Naive thymus-derived CD4-positive, alpha-beta T cell (primary cell): ENCODE measurements at regions not wholly inside any gene's neighbourhood (a gene's known extent, or its start where the extent isn't known, plus 50 kb on each side); places are given as distances from the start of the nearest gene placed in this dataset.
"Not testable (repeated sequence)": the region's sequence is repeated elsewhere in the genome, so short reads cannot be mapped to it uniquely, and the experiment has no call there.

ENCODE experiments used
- ATAC-seq: fragments of 150-1000 bp; cut with Tn5 transposase; 2 replicates; pipeline ENCODE4 v1.10.0; 2021; ENCODE audit warnings: mild to moderate bottlenecking, moderate library complexity
- CTCF ChIA-PET: fragments of 350-600 bp; sonication (Branson Sonifier 250); formaldehyde crosslinking; loops from one replicate; lab custom pipeline; 2021; ENCODE audit warnings: antibody characterized with exemption; lab: Charles Lee
- POLR2A ChIA-PET: fragments of 350-600 bp; sonication (Branson Sonifier 250); formaldehyde crosslinking; loops from one replicate; lab custom pipeline; 2021; ENCODE audit warnings: antibody characterized with exemption, inconsistent platforms; lab: Charles Lee
- DNase-seq, 9 donors: peaks; one replicate each; pipeline versions ENCODE4 v3.0.0 to v3.0.0-alpha.2; 2020 to 2022; ENCODE audit warnings: mixed read lengths in 1 of 9
- H3K27ac ChIP-seq: one replicate; pipeline ENCODE4 v1.7.0; 2013; ENCODE audit warnings: mild to moderate bottlenecking, low read depth, low read length, moderate library complexity
- H3K27me3 ChIP-seq, 2 donors: one replicate each; pipeline ENCODE4 v1.7.0; 2013; ENCODE audit warnings: low read length in 2 of 2, mild to moderate bottlenecking in 2 of 2, moderate library complexity in 2 of 2; ENCODE audit not compliant: control insufficient read depth in 2 of 2, insufficient read depth in 2 of 2
- H3K36me3 ChIP-seq, 3 experiments: 1 replicate in 2 of 3; 2 replicates in 1 of 3; pipeline ENCODE4 v1.7.0; 2013; ENCODE audit warnings: low read length in 3 of 3, mild to moderate bottlenecking in 3 of 3, moderate library complexity in 1 of 3; ENCODE audit not compliant: insufficient read depth in 3 of 3, control insufficient read depth in 2 of 3
- H3K4me1 ChIP-seq, 2 donors: one replicate each; pipeline ENCODE4 v1.7.0; 2013; ENCODE audit warnings: low read length in 2 of 2, mild to moderate bottlenecking in 2 of 2, moderate library complexity in 1 of 2; ENCODE audit not compliant: control insufficient read depth in 2 of 2, insufficient read depth in 2 of 2
- H3K4me3 ChIP-seq: 2 replicates; pipeline ENCODE4 v1.7.0; 2013; ENCODE audit warnings: mild to moderate bottlenecking, low read length
- H3K9me3 ChIP-seq, 3 experiments: 1 replicate in 2 of 3; 2 replicates in 1 of 3; pipeline ENCODE4 v1.7.0; 2013; ENCODE audit warnings: low read length in 3 of 3; ENCODE audit not compliant: control insufficient read depth in 2 of 3
- H3K27ac Mint-ChIP-seq, 9 donors: one replicate each; pipeline ENCODE4 v1.8.0; 2020 to 2022; ENCODE audit warnings: mixed read lengths in 9 of 9, mild to moderate bottlenecking in 8 of 9, moderate library complexity in 5 of 9, inconsistent platforms in 2 of 9
- H3K27me3 Mint-ChIP-seq, 5 donors: one replicate each; pipeline ENCODE4 v1.8.0; 2021 to 2022; ENCODE audit warnings: mixed read lengths in 5 of 5, mild to moderate bottlenecking in 1 of 5
- H3K36me3 Mint-ChIP-seq, 5 donors: one replicate each; pipeline ENCODE4 v1.8.0; 2020 to 2022; ENCODE audit warnings: mixed read lengths in 5 of 5, mild to moderate bottlenecking in 3 of 5, inconsistent platforms in 1 of 5
- H3K4me1 Mint-ChIP-seq, 7 donors: one replicate each; pipeline ENCODE4 v1.8.0; 2020 to 2022; ENCODE audit warnings: mixed read lengths in 7 of 7, mild to moderate bottlenecking in 3 of 7, inconsistent platforms in 1 of 7
- H3K4me3 Mint-ChIP-seq, 10 donors: one replicate each; pipeline ENCODE4 v1.8.0; 2020 to 2022; ENCODE audit warnings: mild to moderate bottlenecking in 10 of 10, mixed read lengths in 10 of 10, moderate library complexity in 6 of 10, inconsistent platforms in 2 of 10
- H3K9me3 Mint-ChIP-seq, 11 donors: one replicate each; pipeline ENCODE4 v1.8.0; 2020 to 2022; ENCODE audit warnings: mixed read lengths in 11 of 11, mild to moderate bottlenecking in 4 of 11, inconsistent platforms in 1 of 11, moderate library complexity in 1 of 11
- intact Hi-C, 2 donors: fragments of 100-400 bp; cut with micrococcal nuclease; formaldehyde crosslinking; loops; one replicate each; pipeline ENCODE4 v1.15.1; 2023

DNA sequence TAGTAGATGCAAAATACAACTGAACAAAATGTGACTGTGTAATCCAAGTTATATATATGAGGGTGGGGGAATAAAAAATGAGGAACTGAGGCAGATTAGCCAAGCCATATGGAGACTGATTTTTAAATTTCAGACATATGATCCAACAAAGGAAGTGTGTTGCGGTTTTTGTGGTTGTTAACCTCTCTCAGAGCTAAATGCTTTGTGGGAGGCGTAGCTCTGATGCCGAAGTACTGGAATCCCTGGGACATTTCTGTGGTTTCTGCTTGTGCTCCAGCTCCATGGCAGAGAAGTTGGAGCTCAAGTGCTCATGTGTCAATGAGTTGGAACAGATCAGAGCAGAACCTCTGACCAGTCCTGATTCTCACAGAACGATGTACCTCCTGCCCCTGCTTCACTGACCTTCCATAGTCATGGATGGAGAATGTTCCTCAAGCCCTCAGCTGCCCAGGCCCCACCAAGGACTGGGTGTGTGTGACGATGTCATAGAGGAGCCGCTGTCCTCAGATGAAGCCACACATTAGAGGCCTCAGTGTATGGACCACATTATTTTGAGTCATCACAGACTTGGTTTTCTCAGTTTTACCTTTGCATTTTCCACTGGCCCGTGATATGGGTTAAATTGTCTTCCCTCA is 107.6 kb downstream of the SOX1 start:
- Mint-ChIP-seq H3K4me1 (peaks cover 0 to 3% (median 0%) of the 10 kb centered on the region in 7 donors), H3K27me3 (peaks cover 0 to 43% (median 14%) of the 10 kb centered on the region in 5 donors), H3K36me3 (peaks cover 0 to 7% (median 0%) of the 10 kb centered on the region in 5 donors), H3K4me3 (no peak overlapping the region), H3K9me3 (peaks cover 0 to 18% (median 5%) of the 10 kb centered on the region in 11 donors), H3K27ac (no peak overlapping the region)
- intact Hi-C loops, result no loop called here
- H3K4me1 ChIP-seq, result no peaks in the 10 kb centered on the region
- no peaks in the 10 kb centered on the region for H3K27me3 ChIP-seq
- H3K36me3 ChIP-seq, result no peaks in the 10 kb centered on the region
- no peaks in the 10 kb centered on the region for H3K9me3 ChIP-seq
- no peak for DNase-seq
- POLR2A ChIA-PET, result no interaction called here
- CTCF ChIA-PET, result no interaction called here
- H3K4me3 ChIP-seq, result no peak overlapping the region
- ATAC-seq, result no peak
- no peak overlapping the region for H3K27ac ChIP-seq

GRCh38 chr13:112175162-112176075 is 108.5 kb downstream of the SOX1 start:
- intact Hi-C loops, result no loop called here
- H3K4me3 ChIP-seq, result no peak overlapping the region
- Mint-ChIP-seq H3K27me3 (peaks cover 0 to 49% (median 14%) of the 10 kb centered on the region in 5 donors), H3K9me3 (peaks cover 0 to 18% (median 5%) of the 10 kb centered on the region in 11 donors), H3K27ac (no peak overlapping the region), H3K4me1 (peaks cover 0 to 3% (median 0%) of the 10 kb centered on the region in 7 donors), H3K36me3 (peaks cover 0 to 7% (median 0%) of the 10 kb centered on the region in 5 donors), H3K4me3 (no peak overlapping the region)
- DNase-seq (no peak), ATAC-seq (no peak)
- no peak overlapping the region for H3K27ac ChIP-seq
- CTCF ChIA-PET, result no interaction called here
- H3K9me3 ChIP-seq, result no peaks in the 10 kb centered on the region
- no peaks in the 10 kb centered on the region for H3K4me1 ChIP-seq
- POLR2A ChIA-PET, result no interaction called here
- no peaks in the 10 kb centered on the region for H3K27me3 ChIP-seq
- no peaks in the 10 kb centered on the region for H3K36me3 ChIP-seq

DNA sequence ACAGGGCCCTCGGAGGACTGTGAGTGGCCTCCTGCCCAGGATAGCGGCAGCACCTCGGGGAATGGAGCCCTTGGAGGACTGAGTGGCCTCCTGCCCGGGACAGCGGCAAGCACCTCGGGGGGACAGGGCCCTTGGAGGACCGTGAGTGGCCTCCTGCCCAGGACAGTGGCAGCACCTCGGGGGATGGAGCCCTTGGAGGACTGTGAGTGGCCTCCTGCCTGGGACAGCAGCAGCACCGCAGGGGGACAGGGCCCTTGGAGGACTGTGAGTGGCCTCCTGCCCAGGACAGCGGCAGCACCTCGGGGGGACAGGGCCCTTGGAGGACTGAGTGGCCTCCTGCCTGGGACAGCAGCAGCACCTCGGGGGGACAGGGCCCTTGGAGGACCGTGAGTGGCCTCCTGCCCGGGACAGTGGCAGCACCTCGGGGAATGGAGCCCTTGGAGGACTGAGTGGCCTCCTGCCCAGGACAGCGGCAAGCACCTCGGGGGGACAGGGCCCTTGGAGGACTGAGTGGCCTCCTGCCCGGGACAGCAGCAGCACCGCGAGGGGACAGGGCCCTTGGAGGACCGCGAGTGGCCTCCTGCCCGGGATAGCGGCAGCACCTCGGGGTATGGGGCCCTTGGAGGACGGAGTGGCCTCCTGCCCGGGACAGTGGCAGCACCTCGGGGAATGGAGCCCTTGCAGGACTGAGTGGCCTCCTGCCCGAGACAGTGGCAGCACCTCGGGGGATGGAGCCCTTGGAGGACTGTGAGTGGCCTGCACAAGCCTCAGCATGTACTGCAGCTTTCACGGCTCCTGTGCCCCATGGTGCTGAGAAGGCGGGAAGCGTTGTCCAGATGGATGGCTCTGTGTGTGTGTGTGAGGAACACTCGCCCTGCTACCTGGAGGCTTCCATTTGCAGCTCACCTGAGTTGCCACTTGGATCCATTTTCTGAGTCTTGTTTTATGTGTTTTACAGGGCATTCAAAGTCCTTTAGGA is 109.5 kb downstream of the SOX1 start:
- H3K27ac ChIP-seq, H3K36me3 ChIP-seq, H3K4me3 Mint-ChIP-seq, H3K4me1 Mint-ChIP-seq, H3K36me3 Mint-ChIP-seq, H3K27ac Mint-ChIP-seq, CTCF ChIA-PET, intact Hi-C loops, DNase-seq, H3K9me3 ChIP-seq, H3K4me1 ChIP-seq, H3K4me3 ChIP-seq, ATAC-seq, H3K27me3 ChIP-seq, POLR2A ChIA-PET: not testable (repeated sequence)
- Mint-ChIP-seq H3K27me3 (peaks cover 0 to 50% (median 14%) of the 10 kb centered on the region in 5 donors), H3K9me3 (peaks cover 0 to 18% (median 5%) of the 10 kb centered on the region in 11 donors)

DNA sequence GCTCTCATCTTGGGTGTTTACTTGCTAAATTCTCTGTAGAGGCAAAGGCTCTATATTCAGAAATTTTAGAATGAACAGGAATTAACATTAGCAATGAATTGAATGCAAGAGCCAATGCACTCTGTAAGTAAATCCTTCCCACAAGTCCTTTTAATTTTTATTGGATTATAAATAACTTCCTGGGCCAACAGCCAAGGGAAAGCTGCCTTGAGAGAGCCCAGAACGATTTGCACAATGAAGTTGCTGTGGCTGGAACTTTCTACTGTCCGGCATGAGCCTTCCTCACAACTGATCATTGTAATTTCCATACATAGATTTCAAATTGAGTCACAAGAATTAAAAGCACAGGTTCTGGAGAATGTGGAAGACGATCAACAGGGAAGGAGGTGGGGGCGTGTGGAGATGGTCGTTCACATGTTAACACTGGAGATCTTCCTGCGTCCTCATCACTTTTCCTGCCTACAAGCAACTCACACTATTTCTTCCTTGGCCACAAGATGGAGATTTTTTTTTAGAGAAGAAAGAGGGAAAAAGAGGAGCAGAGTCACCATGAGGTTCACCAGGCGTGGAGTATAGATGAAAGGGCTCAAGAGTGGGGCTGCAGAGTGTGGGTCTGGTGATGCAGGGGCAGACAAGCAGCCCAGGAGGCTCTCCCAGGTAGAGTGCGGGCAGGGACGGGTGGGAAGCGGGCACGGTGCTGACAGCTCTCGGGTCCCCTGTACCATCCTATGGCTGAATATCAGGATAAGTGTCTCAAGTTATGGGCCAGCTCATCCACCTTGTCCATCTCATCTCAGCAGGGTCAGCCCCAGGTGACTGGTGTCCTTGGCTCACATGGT is 110.7 kb downstream of the SOX1 start:
- no peak for DNase-seq
- POLR2A ChIA-PET, result no interaction called here

DNA sequence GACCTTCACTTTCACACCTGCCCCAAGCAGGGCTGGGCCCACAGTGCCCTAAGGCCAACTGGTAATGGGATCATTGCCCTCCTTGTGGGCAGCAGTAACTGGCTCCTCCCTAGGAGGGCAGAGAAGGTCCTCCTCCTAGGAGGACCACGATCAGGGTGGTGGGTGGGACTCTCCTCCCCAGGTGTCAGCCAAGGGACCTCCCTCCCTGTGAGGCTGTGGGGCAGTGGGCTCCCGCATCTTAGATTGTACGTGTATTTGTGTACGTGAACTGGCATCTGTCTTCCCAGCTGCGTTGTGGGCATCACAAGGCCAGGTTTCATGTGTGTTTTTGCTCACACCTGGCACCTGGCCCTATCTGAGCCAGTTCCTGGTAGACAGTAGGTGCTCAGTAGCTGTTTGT is 111.8 kb downstream of the SOX1 start:
- no peak for ATAC-seq
- Mint-ChIP-seq H3K27ac (no peak overlapping the region), H3K36me3 (peaks cover 0 to 3% (median 0%) of the 10 kb centered on the region in 5 donors), H3K9me3 (peaks cover 0 to 10% (median 4%) of the 10 kb centered on the region in 11 donors), H3K4me1 (peaks cover 0 to 3% (median 0%) of the 10 kb centered on the region in 7 donors), H3K4me3 (no peak overlapping the region), H3K27me3 (peaks cover 0 to 34% (median 7%) of the 10 kb centered on the region in 5 donors)
- Histone ChIP-seq H3K4me1 (no peaks in the 10 kb centered on the region), H3K4me3 (no peak overlapping the region), H3K9me3 (no peaks in the 10 kb centered on the region), H3K36me3 (no peaks in the 10 kb centered on the region), H3K27me3 (no peaks in the 10 kb centered on the region), H3K27ac (no peak overlapping the region)
- DNase-seq, result no peak
- intact Hi-C loops, result no loop called here
- POLR2A ChIA-PET, result no interaction called here
- CTCF ChIA-PET, result no interaction called here

More for the DNA sequence above, 110.7 kb downstream of the SOX1 start:
- no peaks in the 10 kb centered on the region for H3K9me3 ChIP-seq
- peaks cover 0 to 18% (median 5%) of the 10 kb centered on the region in 11 donors for H3K9me3 Mint-ChIP-seq
- H3K4me1 ChIP-seq, result no peaks in the 10 kb centered on the region
- intact Hi-C loops, result no loop called here
- H3K27me3 Mint-ChIP-seq, result peaks cover 0 to 37% (median 7%) of the 10 kb centered on the region in 5 donors
- H3K4me3 Mint-ChIP-seq, result no peak overlapping the region
- H3K36me3 ChIP-seq, result no peaks in the 10 kb centered on the region
- peaks cover 0 to 3% (median 0%) of the 10 kb centered on the region in 7 donors for H3K4me1 Mint-ChIP-seq
- CTCF ChIA-PET, result no interaction called here
- ATAC-seq, result no peak
- H3K36me3 Mint-ChIP-seq, result peaks cover 0 to 7% (median 0%) of the 10 kb centered on the region in 5 donors
- no peak overlapping the region for H3K27ac Mint-ChIP-seq
- no peaks in the 10 kb centered on the region for H3K27me3 ChIP-seq
- H3K27ac ChIP-seq, result no peak overlapping the region
- H3K4me3 ChIP-seq, result no peak overlapping the region
